ENCODE measurements at regions not wholly inside any gene's neighbourhood (a gene's known extent, or its start where the extent isn't known, plus 50 kb on each side); places are given as distances from the start of the nearest gene placed in this dataset.

DNA sequence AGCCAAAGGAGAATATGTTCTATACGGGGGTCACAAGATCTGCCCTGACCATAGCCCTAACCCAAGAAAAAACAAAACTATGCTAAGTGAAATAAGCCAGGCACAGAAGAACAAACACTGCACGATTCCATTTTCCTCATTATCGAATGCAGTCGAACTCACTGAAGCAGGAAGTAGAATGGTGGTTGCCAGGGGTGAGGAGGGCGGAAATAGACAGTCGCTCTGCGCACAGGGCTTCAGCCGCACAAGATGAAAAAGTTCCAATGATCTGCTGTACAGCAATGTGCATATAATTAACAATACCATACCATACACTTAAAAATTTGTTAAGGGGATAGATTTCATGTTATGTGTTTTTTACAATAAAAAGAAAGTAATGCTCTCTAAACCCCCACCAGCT, 257.7 kb downstream of the TXNL1 start:
- Mint-ChIP-seq H3K27ac (ENCODE audit: unreplicated experiment) (no peak overlapping the region), H3K36me3 (ENCODE audit: low read depth) (no peaks in the 10 kb centered on the region), H3K4me3 (no peak overlapping the region), H3K9me3 (no peaks in the 10 kb centered on the region), H3K4me1 (peaks cover 9% of the 10 kb centered on the region), H3K27me3 (ENCODE audit: low read depth) (no peaks in the 10 kb centered on the region)
- TF ChIP-seq, protein P1, sequence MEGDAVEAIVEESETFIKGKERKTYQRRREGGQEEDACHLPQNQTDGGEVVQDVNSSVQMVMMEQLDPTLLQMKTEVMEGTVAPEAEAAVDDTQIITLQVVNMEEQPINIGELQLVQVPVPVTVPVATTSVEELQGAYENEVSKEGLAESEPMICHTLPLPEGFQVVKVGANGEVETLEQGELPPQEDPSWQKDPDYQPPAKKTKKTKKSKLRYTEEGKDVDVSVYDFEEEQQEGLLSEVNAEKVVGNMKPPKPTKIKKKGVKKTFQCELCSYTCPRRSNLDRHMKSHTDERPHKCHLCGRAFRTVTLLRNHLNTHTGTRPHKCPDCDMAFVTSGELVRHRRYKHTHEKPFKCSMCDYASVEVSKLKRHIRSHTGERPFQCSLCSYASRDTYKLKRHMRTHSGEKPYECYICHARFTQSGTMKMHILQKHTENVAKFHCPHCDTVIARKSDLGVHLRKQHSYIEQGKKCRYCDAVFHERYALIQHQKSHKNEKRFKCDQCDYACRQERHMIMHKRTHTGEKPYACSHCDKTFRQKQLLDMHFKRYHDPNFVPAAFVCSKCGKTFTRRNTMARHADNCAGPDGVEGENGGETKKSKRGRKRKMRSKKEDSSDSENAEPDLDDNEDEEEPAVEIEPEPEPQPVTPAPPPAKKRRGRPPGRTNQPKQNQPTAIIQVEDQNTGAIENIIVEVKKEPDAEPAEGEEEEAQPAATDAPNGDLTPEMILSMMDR (conservative IDR thresholded peaks at IDR 0.05): no peak
- no peak for DNase-seq (ENCODE audit: low read depth, low spot score)

- H3K27ac Mint-ChIP-seq (ENCODE audit: unreplicated experiment): no peak overlapping the region
- no peaks in the 10 kb centered on the region for H3K9me3 Mint-ChIP-seq
- no peaks in the 10 kb centered on the region for H3K36me3 Mint-ChIP-seq (ENCODE audit: low read depth)
- no peak overlapping the region for H3K4me3 Mint-ChIP-seq
- H3K27me3 Mint-ChIP-seq (ENCODE audit: low read depth): no peaks in the 10 kb centered on the region
- TF ChIP-seq, protein P1 (conservative IDR thresholded peaks at IDR 0.05): no peak
- peaks cover 9% of the 10 kb centered on the region for H3K4me1 Mint-ChIP-seq
- DNase-seq (ENCODE audit: low read depth, low spot score): no peak
Measured at GRCh38 chr18:56379256-56379655, 259.1 kb downstream of the TXNL1 start.

- H3K27ac Mint-ChIP-seq (ENCODE audit: unreplicated experiment): no peak overlapping the region
- H3K4me1 Mint-ChIP-seq: peaks cover 4% of the 10 kb centered on the region
- no peaks in the 10 kb centered on the region for H3K9me3 Mint-ChIP-seq
- no peak for DNase-seq (ENCODE audit: low read depth, low spot score)
- no peaks in the 10 kb centered on the region for H3K36me3 Mint-ChIP-seq (ENCODE audit: low read depth)
- no peaks in the 10 kb centered on the region for H3K27me3 Mint-ChIP-seq (ENCODE audit: low read depth)
- H3K4me3 Mint-ChIP-seq: no peak overlapping the region
- TF ChIP-seq, protein P1 (conservative IDR thresholded peaks at IDR 0.05): no peak
Measured at GRCh38 chr18:56377231-56377630, 261.2 kb downstream of the TXNL1 start.

GRCh38 chr18:56374007-56374655, 264.3 kb downstream of the TXNL1 start:
- TF ChIP-seq, protein P1 (conservative IDR thresholded peaks at IDR 0.05): no peak
- Mint-ChIP-seq H3K4me1 (peaks cover 4% of the 10 kb centered on the region), H3K36me3 (ENCODE audit: low read depth) (no peaks in the 10 kb centered on the region), H3K27ac (ENCODE audit: unreplicated experiment) (no peak overlapping the region), H3K4me3 (no peak overlapping the region), H3K9me3 (no peaks in the 10 kb centered on the region), H3K27me3 (ENCODE audit: low read depth) (no peaks in the 10 kb centered on the region)
- DNase-seq (ENCODE audit: low read depth, low spot score): no peak

DNA sequence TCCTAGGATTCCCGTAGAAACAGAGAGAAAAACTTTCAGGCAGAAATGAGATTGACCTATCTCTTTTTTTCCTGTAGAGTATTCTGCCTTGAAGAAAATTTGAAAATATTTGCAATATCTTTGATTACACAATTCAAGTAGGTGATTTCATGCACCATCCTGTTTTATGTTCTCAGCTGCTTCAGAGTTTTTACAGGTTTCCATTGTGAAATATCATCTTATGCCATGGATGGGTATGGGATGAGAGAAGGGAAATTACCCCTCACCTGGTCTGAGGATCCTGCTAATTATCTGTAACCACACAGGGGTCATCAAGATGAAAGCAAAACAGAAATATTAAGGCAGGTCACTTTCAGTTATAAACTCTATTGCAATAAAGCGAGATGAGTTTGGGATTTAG, 264.8 kb downstream of the TXNL1 start:
- Mint-ChIP-seq H3K4me1 (peaks cover under 1% of the 10 kb centered on the region), H3K36me3 (ENCODE audit: low read depth) (no peaks in the 10 kb centered on the region), H3K27ac (ENCODE audit: unreplicated experiment) (no peak overlapping the region), H3K27me3 (ENCODE audit: low read depth) (no peaks in the 10 kb centered on the region), H3K4me3 (no peak overlapping the region), H3K9me3 (no peaks in the 10 kb centered on the region)
- no peak for DNase-seq (ENCODE audit: low read depth, low spot score)
- TF ChIP-seq, protein P1 (conservative IDR thresholded peaks at IDR 0.05): no peak
